ENCODE measurements at regions not wholly inside any gene's neighbourhood (a gene's known extent, or its start where the extent isn't known, plus 50 kb on each side); places are given as distances from the start of the nearest gene placed in this dataset.

- TF ChIP-seq CTCF (IDR thresholded peaks at IDR 0.05; ENCODE audit: low read length) (no peak), EZH2 (optimal IDR thresholded peaks at IDR 0.05; ENCODE audit: low read depth, low read length) (no peak)
These were observed 507.7 kb downstream of the IGSF11 start for GRCh38 chr3:118526758-118527513.

Measured in MM.1S (cell line).